ENCODE measurements at regions not wholly inside any gene's neighbourhood (a gene's known extent, or its start where the extent isn't known, plus 50 kb on each side); places are given as distances from the start of the nearest gene placed in this dataset.

DNA sequence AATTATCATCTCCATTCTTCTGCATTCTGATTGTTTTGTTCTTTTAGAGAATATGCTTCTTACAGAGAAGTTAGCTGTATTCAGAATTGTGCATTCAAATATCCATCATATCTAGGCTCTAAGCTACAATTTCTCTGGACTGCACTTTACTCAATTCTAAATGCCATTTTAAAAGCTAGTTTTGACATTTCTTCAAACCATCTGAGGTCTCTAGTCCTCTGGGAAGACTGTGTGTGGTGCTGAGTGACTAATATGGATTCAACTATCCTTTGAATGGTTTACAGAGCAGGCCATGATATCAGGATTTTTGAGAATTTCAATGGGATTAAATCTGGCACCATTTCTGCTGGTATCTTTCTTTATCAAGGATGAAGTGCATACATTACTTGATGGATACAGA is 285.7 kb downstream of the BTBD3 start:
- Histone ChIP-seq H3K14ac (ENCODE audit: insufficient read length) (no peak overlapping the region), H3K79me2 (ENCODE audit: control insufficient read depth in 1 of 2, insufficient read depth in 2 of 2, low read length in 2 of 2) (no peaks in the 10 kb centered on the region), H2BK20ac (ENCODE audit: low read length) (no peak overlapping the region), H2AFZ (ENCODE audit: low read length) (no peak overlapping the region), H3K27me3 (replicated peaks in 1 of 4; ENCODE audit: control insufficient read depth in 3 of 4, extremely low read depth in 1 of 4, insufficient read depth in 3 of 4, low read length in 3 of 4) (no peaks in the 10 kb centered on the region), H3K9me3 (ENCODE audit: insufficient read depth in 2 of 2, low read depth in 1 of 2, low read length in 1 of 2) (no peaks in the 10 kb centered on the region), H4K5ac (ENCODE audit: insufficient read length, low read depth, low read length) (no peak overlapping the region), H3K4me3 (ENCODE audit: extremely low read depth in 1 of 4, insufficient read depth in 2 of 4, low read depth in 3 of 4, low read length in 4 of 4) (no peak overlapping the region), H3K23ac (ENCODE audit: insufficient read length) (no peak overlapping the region), H3K4ac (replicated peaks; ENCODE audit: insufficient read length, low read depth, low read length) (no peak overlapping the region), H3K79me1 (ENCODE audit: low read depth, low read length) (no peaks in the 10 kb centered on the region), H4K8ac (ENCODE audit: extremely low read depth, insufficient read depth, low read length) (no peak overlapping the region), H3K4me2 (ENCODE audit: insufficient read depth in 1 of 2, low read depth in 2 of 2, low read length in 2 of 2) (no peak overlapping the region), H2BK5ac (ENCODE audit: low read depth, low read length) (no peak overlapping the region), H3K4me1 (replicated peaks in 1 of 4; ENCODE audit: control insufficient read depth in 3 of 4, insufficient read depth in 4 of 4, low read length in 3 of 4) (peaks cover 0 to 2% (median 0%) of the 10 kb centered on the region in 4 experiments; a peak in 2 of 7 replicates), H2BK15ac (ENCODE audit: low read length) (no peak overlapping the region), H2BK12ac (ENCODE audit: low read depth, low read length) (no peak overlapping the region), H3K9ac (replicated peaks in 1 of 4; ENCODE audit: extremely low read depth in 1 of 4, low read depth in 3 of 4, low read length in 3 of 4) (no peak overlapping the region), H3K27ac (ENCODE audit: low read depth, low read length) (no peak overlapping the region), H3K23me2 (ENCODE audit: low read depth, low read length) (no peaks in the 10 kb centered on the region), H4K20me1 (replicated peaks in 1 of 2; ENCODE audit: control insufficient read depth in 1 of 2, insufficient read depth in 2 of 2, low read length in 2 of 2) (no peaks in the 10 kb centered on the region), H4K91ac (replicated peaks; ENCODE audit: insufficient read length, low read length) (no peak overlapping the region), H2AK5ac (ENCODE audit: low read depth, low read length) (no peak overlapping the region), H3K18ac (ENCODE audit: extremely low read depth, low read length) (no peak overlapping the region), H3K36me3 (ENCODE audit: control insufficient read depth in 2 of 4, insufficient read depth in 4 of 4, low read length in 3 of 4) (no peaks in the 10 kb centered on the region), H2BK120ac (replicated peaks; ENCODE audit: low read depth, low read length) (no peak overlapping the region), H3K56ac (replicated peaks; ENCODE audit: insufficient read length, low read depth, low read length) (no peak overlapping the region)
- FAIRE-seq (no peak), DNase-seq (ENCODE audit: low read depth in 1 of 2, low spot score in 2 of 2) (no peak)
- CTCF ChIA-PET (ENCODE audit: partially characterized antibody): no interaction called here
- POLR2A ChIA-PET (ENCODE audit: partially characterized antibody): no interaction called here
- TF ChIP-seq CHD1 (IDR thresholded peaks at IDR 0.05; ENCODE audit: low read depth, low read length) (no peak), BACH1 (IDR thresholded peaks at IDR 0.05; ENCODE audit: low read length) (no peak), GTF2F1 (IDR thresholded peaks at IDR 0.05; ENCODE audit: borderline replicate concordance, low read depth, low read length) (no peak), BCL11A (IDR thresholded peaks at IDR 0.05; ENCODE audit: low read depth in 2 of 2, low read length in 2 of 2) (no peak), CBX8 (IDR thresholded peaks at IDR 0.05; ENCODE audit: borderline replicate concordance, low read depth, low read length) (no peak), YY1 (IDR thresholded peaks at IDR 0.05; ENCODE audit: low read depth, low read length) (no peak), POU5F1 (IDR thresholded peaks at IDR 0.05; ENCODE audit: low read depth, low read length) (no peak), TAF7 (optimal IDR thresholded peaks at IDR 0.05; ENCODE audit: borderline replicate concordance, low read depth, low read length) (no peak), CTCF (IDR thresholded peaks at IDR 0.05; ENCODE audit: control extremely low read depth in 1 of 3, insufficient read depth in 1 of 3, low read depth in 1 of 3, low read length in 3 of 3) (no peak), E2F6 (IDR thresholded peaks at IDR 0.05) (no peak), JUN (IDR thresholded peaks at IDR 0.05; ENCODE audit: low read depth, low read length) (no peak), SRF (IDR thresholded peaks at IDR 0.05; ENCODE audit: low read depth, low read length) (no peak), EZH2 (IDR thresholded peaks at IDR 0.05; ENCODE audit: low read depth, low read length, severe bottlenecking) (no peak), TAF1 (IDR thresholded peaks at IDR 0.05; ENCODE audit: low read depth, low read length) (no peak)

Measured in H1 (cell line).